Endodermal cell (in vitro differentiated cells): ENCODE measurements at regions not wholly inside any gene's neighbourhood (a gene's known extent, or its start where the extent isn't known, plus 50 kb on each side); places are given as distances from the start of the nearest gene placed in this dataset.

Experiments
- DNase-seq: peaks from one replicate; pipeline ENCODE4 v3.0.0-alpha.2; 2017
- H3K27ac ChIP-seq: 2 replicates; pipeline ENCODE4 v1.5.1; 2013; ENCODE audit warnings: mild to moderate bottlenecking, low read depth, low read length, moderate library complexity
- H3K27me3 ChIP-seq: 2 replicates; pipeline ENCODE4 v1.6.1; 2013; ENCODE audit warnings: mild to moderate bottlenecking, low read length, moderate library complexity; ENCODE audit not compliant: insufficient read depth, control insufficient read depth, poor library complexity, severe bottlenecking
- H3K36me3 ChIP-seq: 2 replicates; pipeline ENCODE4 v1.7.0; 2013; ENCODE audit warnings: mild to moderate bottlenecking, low read length, moderate library complexity; ENCODE audit not compliant: control insufficient read depth, insufficient read depth
- H3K4me1 ChIP-seq: one replicate; pipeline ENCODE4 v1.7.0; 2013; ENCODE audit warnings: low read length; ENCODE audit not compliant: control insufficient read depth, insufficient read depth
- H3K4me3 ChIP-seq: 2 replicates; pipeline ENCODE4 v1.5.1; 2013; ENCODE audit warnings: mild to moderate bottlenecking, low read length, moderate library complexity
- H3K9ac ChIP-seq: 2 replicates; pipeline ENCODE4 v1.6.1; 2013; ENCODE audit warnings: mild to moderate bottlenecking, low read length, moderate library complexity; ENCODE audit not compliant: poor library complexity, severe bottlenecking; ENCODE audit errors: extremely low read depth
- H3K9me3 ChIP-seq: 2 replicates; pipeline ENCODE4 v1.6.1; 2013; ENCODE audit warnings: mild to moderate bottlenecking, low read length, moderate library complexity; ENCODE audit not compliant: control insufficient read depth
- H3K27ac Mint-ChIP-seq: 2 replicates; pipeline ENCODE4 v1.8.0; 2020; ENCODE audit warnings: mixed read lengths
- H3K27me3 Mint-ChIP-seq: 2 replicates; pipeline ENCODE4 v1.8.0; 2021; ENCODE audit warnings: mild to moderate bottlenecking, mixed read lengths; ENCODE audit not compliant: insufficient read depth
- H3K36me3 Mint-ChIP-seq: 2 replicates; pipeline ENCODE4 v1.8.0; 2020; ENCODE audit warnings: low read depth, mixed read lengths
- H3K4me1 Mint-ChIP-seq: 2 replicates; pipeline ENCODE4 v1.8.0; 2020; ENCODE audit warnings: mixed read lengths
- H3K4me3 Mint-ChIP-seq: 2 replicates; pipeline ENCODE4 v1.8.0; 2020; ENCODE audit warnings: mild to moderate bottlenecking, moderate library complexity, mixed read lengths
- H3K9me3 Mint-ChIP-seq: 2 replicates; pipeline ENCODE4 v1.8.0; 2020; ENCODE audit warnings: mild to moderate bottlenecking, mixed read lengths
- WGBS, 2 experiments: methylation state at CpG; one replicate each; pipeline versions ENCODE4 v1.1.5 to v1.1.7; 2013; ENCODE audit warnings: missing lambda C conversion rate in 2 of 2, mixed read lengths in 1 of 2; ENCODE audit not compliant: insufficient coverage in 1 of 2, insufficient read length in 1 of 2; 5-methylcytosine and 5-hydroxymethylcytosine counted together
- TF ChIP-seq, protein P1 (sequence below): fragments of 200-600 bp; sonication (generic); conservative IDR thresholded peaks from 2 replicates; pipeline ENCODE4 v1.5.0; 2021; ENCODE audit warnings: antibody characterized with exemption, mild to moderate bottlenecking

GRCh38 chrX:13125188-13125587 is 80.8 kb upstream of the FAM9C start:
- Histone ChIP-seq H3K4me3 (no peak overlapping the region), H3K27me3 (no peaks in the 10 kb centered on the region), H3K4me1 (no peaks in the 10 kb centered on the region), H3K9me3 (no peaks in the 10 kb centered on the region), H3K36me3 (no peaks in the 10 kb centered on the region), H3K9ac (no peak overlapping the region), H3K27ac (no peak overlapping the region)
- H3K27ac Mint-ChIP-seq, result no peak overlapping the region
- H3K36me3 Mint-ChIP-seq, result no peaks in the 10 kb centered on the region
- peaks cover 60% of the 10 kb centered on the region for H3K9me3 Mint-ChIP-seq
- 58 to 100% methylated on average over 1 to 2 of the region's 2 CpGs for WGBS, 2 experiments
- no peaks in the 10 kb centered on the region for H3K4me1 Mint-ChIP-seq
- no peak overlapping the region for H3K4me3 Mint-ChIP-seq
- TF ChIP-seq, protein P1, sequence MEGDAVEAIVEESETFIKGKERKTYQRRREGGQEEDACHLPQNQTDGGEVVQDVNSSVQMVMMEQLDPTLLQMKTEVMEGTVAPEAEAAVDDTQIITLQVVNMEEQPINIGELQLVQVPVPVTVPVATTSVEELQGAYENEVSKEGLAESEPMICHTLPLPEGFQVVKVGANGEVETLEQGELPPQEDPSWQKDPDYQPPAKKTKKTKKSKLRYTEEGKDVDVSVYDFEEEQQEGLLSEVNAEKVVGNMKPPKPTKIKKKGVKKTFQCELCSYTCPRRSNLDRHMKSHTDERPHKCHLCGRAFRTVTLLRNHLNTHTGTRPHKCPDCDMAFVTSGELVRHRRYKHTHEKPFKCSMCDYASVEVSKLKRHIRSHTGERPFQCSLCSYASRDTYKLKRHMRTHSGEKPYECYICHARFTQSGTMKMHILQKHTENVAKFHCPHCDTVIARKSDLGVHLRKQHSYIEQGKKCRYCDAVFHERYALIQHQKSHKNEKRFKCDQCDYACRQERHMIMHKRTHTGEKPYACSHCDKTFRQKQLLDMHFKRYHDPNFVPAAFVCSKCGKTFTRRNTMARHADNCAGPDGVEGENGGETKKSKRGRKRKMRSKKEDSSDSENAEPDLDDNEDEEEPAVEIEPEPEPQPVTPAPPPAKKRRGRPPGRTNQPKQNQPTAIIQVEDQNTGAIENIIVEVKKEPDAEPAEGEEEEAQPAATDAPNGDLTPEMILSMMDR, result no peak
- H3K27me3 Mint-ChIP-seq, result no peaks in the 10 kb centered on the region
- DNase-seq, result no peak

GRCh38 chrX:13123857-13124345 is 79.5 kb upstream of the FAM9C start:
- Mint-ChIP-seq H3K36me3 (no peaks in the 10 kb centered on the region), H3K9me3 (peaks cover 68% of the 10 kb centered on the region), H3K4me1 (no peaks in the 10 kb centered on the region), H3K27me3 (no peaks in the 10 kb centered on the region), H3K4me3 (no peak overlapping the region), H3K27ac (no peak overlapping the region)
- no peak for DNase-seq
- no peak overlapping the region for H3K4me3 ChIP-seq
- 91% methylated on average over 5 of the region's 7 CpGs; no CpG with 5 or more reads in 1 of the 2 experiments for WGBS, 2 experiments
- H3K4me1 ChIP-seq, result no peaks in the 10 kb centered on the region
- H3K27ac ChIP-seq, result no peak overlapping the region
- no peaks in the 10 kb centered on the region for H3K36me3 ChIP-seq
- H3K27me3 ChIP-seq, result no peaks in the 10 kb centered on the region
- no peak overlapping the region for H3K9ac ChIP-seq
- no peaks in the 10 kb centered on the region for H3K9me3 ChIP-seq
- TF ChIP-seq, protein P1, result no peak

GRCh38 chrX:13123247-13123856 is 78.9 kb upstream of the FAM9C start:
- Mint-ChIP-seq H3K27ac (no peak overlapping the region), H3K4me3 (no peak overlapping the region), H3K36me3 (no peaks in the 10 kb centered on the region), H3K4me1 (no peaks in the 10 kb centered on the region), H3K9me3 (peaks cover 72% of the 10 kb centered on the region), H3K27me3 (no peaks in the 10 kb centered on the region)
- Histone ChIP-seq H3K4me3 (no peak overlapping the region), H3K27ac (no peak overlapping the region), H3K36me3 (no peaks in the 10 kb centered on the region), H3K4me1 (no peaks in the 10 kb centered on the region), H3K9me3 (no peaks in the 10 kb centered on the region), H3K27me3 (no peaks in the 10 kb centered on the region), H3K9ac (no peak overlapping the region)
- 71% methylated on average over 5 of the region's 5 CpGs; no CpG with 5 or more reads in 1 of the 2 experiments for whole genome bisulfite sequencing, 2 experiments
- TF ChIP-seq, protein P1, result no peak
- DNase-seq, result no peak
